BLaER1 treated with 17β-estradiol and CSF1 and Interleukin-3, amounts not matched to agents 10 nM and 100 nM (cell line): ENCODE measurements at regions not wholly inside any gene's neighbourhood (a gene's known extent, or its start where the extent isn't known, plus 50 kb on each side); places are given as distances from the start of the nearest gene placed in this dataset.

Experiments used
- H3K27ac ChIP-seq, 11 experiments: shearing (Covaris generic); formaldehyde crosslinking; 2 replicates each; pipeline ENCODE4 v1.8.1; 2022
- H3K27me3 ChIP-seq, 11 experiments: shearing (Covaris generic); formaldehyde crosslinking; 2 replicates each; pipeline ENCODE4 v1.8.1; 2022
- H3K36me3 ChIP-seq, 11 experiments: shearing (Covaris generic); formaldehyde crosslinking; 2 replicates each; pipeline ENCODE4 v1.8.1; 2022
- H3K4me1 ChIP-seq, 10 experiments: shearing (Covaris generic); formaldehyde crosslinking; 2 replicates each; pipeline ENCODE4 v1.8.1; 2022
- H3K4me2 ChIP-seq, 11 experiments: shearing (Covaris generic); formaldehyde crosslinking; 2 replicates each; pipeline ENCODE4 v1.8.1; 2022
- H3K4me3 ChIP-seq, 10 experiments: shearing (Covaris generic); formaldehyde crosslinking; 2 replicates each; pipeline ENCODE4 v1.8.1; 2022
- H3K9ac ChIP-seq, 11 experiments: shearing (Covaris generic); formaldehyde crosslinking; 2 replicates each; pipeline ENCODE4 v1.8.1; 2022
- H3K9me3 ChIP-seq, 11 experiments: shearing (Covaris generic); formaldehyde crosslinking; replicated peaks in 1 of 11; 2 replicates each; pipeline ENCODE4 v1.8.1; 2022
- H4K20me1 ChIP-seq, 11 experiments: shearing (Covaris generic); formaldehyde crosslinking; 2 replicates each; pipeline ENCODE4 v1.8.1; 2022
- Cebpa-rat ChIP-seq, 11 experiments: shearing (Covaris generic); IDR thresholded peaks; 2 replicates each; pipeline ENCODE4 v1.8.1; 2022

- no peaks in the 10 kb centered on the region for H3K4me1 ChIP-seq
- H3K9ac ChIP-seq: no peak overlapping the region
- H3K9me3 ChIP-seq: peaks cover 17 to 41% (median 31%) of the 10 kb centered on the region in 11 experiments
- no peak overlapping the region for H3K4me3 ChIP-seq
- no peak for TF ChIP-seq Cebpa-rat (IDR thresholded peaks at IDR 0.05)
- no peak overlapping the region for H3K4me2 ChIP-seq
- H3K36me3 ChIP-seq: no peaks in the 10 kb centered on the region
- no peaks in the 10 kb centered on the region for H3K27me3 ChIP-seq
- no peaks in the 10 kb centered on the region for H4K20me1 ChIP-seq
- H3K27ac ChIP-seq: no peak overlapping the region
Measured at GRCh38 chr1:68551459-68551858, 54.6 kb upstream of the DEPDC1 start.

GRCh38 chr1:68558321-68559026, 61.6 kb upstream of the DEPDC1 start:
- no peaks in the 10 kb centered on the region for H3K4me1 ChIP-seq

GRCh38 chr1:68565923-68566322, 69.0 kb upstream of the DEPDC1 start:
- no peaks in the 10 kb centered on the region for H3K4me1 ChIP-seq
- no peak overlapping the region for H3K4me2 ChIP-seq
- H3K36me3 ChIP-seq: no peaks in the 10 kb centered on the region
- H3K9me3 ChIP-seq: no peaks in the 10 kb centered on the region
- H4K20me1 ChIP-seq: no peaks in the 10 kb centered on the region
- H3K27me3 ChIP-seq: no peaks in the 10 kb centered on the region
- H3K4me3 ChIP-seq: no peak overlapping the region
- no peak overlapping the region for H3K9ac ChIP-seq
- TF ChIP-seq Cebpa-rat (IDR thresholded peaks at IDR 0.05): no peak
- no peak overlapping the region for H3K27ac ChIP-seq

More at GRCh38 chr1:68558321-68559026, 61.6 kb upstream of the DEPDC1 start:
- Histone ChIP-seq H3K27ac (no peak overlapping the region), H3K27me3 (no peaks in the 10 kb centered on the region), H4K20me1 (no peaks in the 10 kb centered on the region), H3K4me3 (no peak overlapping the region), H3K36me3 (no peaks in the 10 kb centered on the region), H3K9ac (no peak overlapping the region), H3K4me2 (no peak overlapping the region), H3K9me3 (peaks cover 11 to 14% (median 13%) of the 10 kb centered on the region in 11 experiments; a peak in 21 of 22 replicates)
- no peak for TF ChIP-seq Cebpa-rat (IDR thresholded peaks at IDR 0.05)

GRCh38 chr1:68570871-68571270, 74.0 kb upstream of the DEPDC1 start:
- H3K4me2 ChIP-seq: no peak overlapping the region
- H3K4me3 ChIP-seq: no peak overlapping the region
- H3K4me1 ChIP-seq: no peaks in the 10 kb centered on the region
- no peak overlapping the region for H3K9ac ChIP-seq
- H3K27ac ChIP-seq: no peak overlapping the region
- H4K20me1 ChIP-seq: no peaks in the 10 kb centered on the region
- H3K36me3 ChIP-seq: no peaks in the 10 kb centered on the region
- H3K27me3 ChIP-seq: no peaks in the 10 kb centered on the region
- H3K9me3 ChIP-seq: no peaks in the 10 kb centered on the region
- no peak for TF ChIP-seq Cebpa-rat (IDR thresholded peaks at IDR 0.05)

GRCh38 chr1:68571454-68572235, 74.8 kb upstream of the DEPDC1 start:
- no peak overlapping the region for H3K9ac ChIP-seq
- TF ChIP-seq Cebpa-rat (IDR thresholded peaks at IDR 0.05): no peak
- no peaks in the 10 kb centered on the region for H3K36me3 ChIP-seq
- no peaks in the 10 kb centered on the region for H3K9me3 ChIP-seq
- no peaks in the 10 kb centered on the region for H3K4me1 ChIP-seq
- H4K20me1 ChIP-seq: no peaks in the 10 kb centered on the region
- no peak overlapping the region for H3K4me3 ChIP-seq
- no peaks in the 10 kb centered on the region for H3K27me3 ChIP-seq
- H3K27ac ChIP-seq: no peak overlapping the region
- no peak overlapping the region for H3K4me2 ChIP-seq

GRCh38 chr1:68585351-68585750, 88.5 kb upstream of the DEPDC1 start:
- H3K4me3 ChIP-seq: no peak overlapping the region
- no peak overlapping the region for H3K9ac ChIP-seq
- peaks cover 0 to 11% (median 6%) of the 10 kb centered on the region in 11 experiments; a peak in 9 of 22 replicates for H3K9me3 ChIP-seq
- TF ChIP-seq Cebpa-rat (IDR thresholded peaks at IDR 0.05): no peak
- H3K4me2 ChIP-seq: no peak overlapping the region
- H3K27me3 ChIP-seq: no peaks in the 10 kb centered on the region
- no peaks in the 10 kb centered on the region for H4K20me1 ChIP-seq
- no peaks in the 10 kb centered on the region for H3K4me1 ChIP-seq
- H3K36me3 ChIP-seq: no peaks in the 10 kb centered on the region
- no peak overlapping the region for H3K27ac ChIP-seq

GRCh38 chr1:68586766-68587165, 89.9 kb upstream of the DEPDC1 start:
- no peaks in the 10 kb centered on the region for H3K4me1 ChIP-seq

GRCh38 chr1:68588304-68588703, 91.4 kb upstream of the DEPDC1 start:
- Histone ChIP-seq H3K27me3 (no peaks in the 10 kb centered on the region), H3K36me3 (no peaks in the 10 kb centered on the region), H4K20me1 (no peaks in the 10 kb centered on the region), H3K4me1 (no peaks in the 10 kb centered on the region), H3K4me3 (no peak overlapping the region), H3K27ac (no peak overlapping the region), H3K9ac (no peak overlapping the region), H3K4me2 (no peak overlapping the region), H3K9me3 (peaks cover 0 to 4% (median 1%) of the 10 kb centered on the region in 11 experiments; a peak in 8 of 22 replicates)
- no peak for TF ChIP-seq Cebpa-rat (IDR thresholded peaks at IDR 0.05)

More at GRCh38 chr1:68586766-68587165, 89.9 kb upstream of the DEPDC1 start:
- Histone ChIP-seq H3K9ac (no peak overlapping the region), H3K9me3 (peaks cover 0 to 11% (median 6%) of the 10 kb centered on the region in 11 experiments; a peak in 9 of 22 replicates), H3K27ac (no peak overlapping the region), H4K20me1 (no peaks in the 10 kb centered on the region), H3K4me3 (no peak overlapping the region), H3K36me3 (no peaks in the 10 kb centered on the region), H3K27me3 (no peaks in the 10 kb centered on the region), H3K4me2 (no peak overlapping the region)
- TF ChIP-seq Cebpa-rat (IDR thresholded peaks at IDR 0.05): no peak

GRCh38 chr1:68590473-68590872, 93.6 kb upstream of the DEPDC1 start:
- no peaks in the 10 kb centered on the region for H3K9me3 ChIP-seq
- H3K27me3 ChIP-seq: no peaks in the 10 kb centered on the region
- no peaks in the 10 kb centered on the region for H3K4me1 ChIP-seq
- H3K9ac ChIP-seq: no peak overlapping the region
- no peak overlapping the region for H3K4me3 ChIP-seq
- no peaks in the 10 kb centered on the region for H4K20me1 ChIP-seq
- no peaks in the 10 kb centered on the region for H3K36me3 ChIP-seq
- no peak overlapping the region for H3K4me2 ChIP-seq
- no peak overlapping the region for H3K27ac ChIP-seq
- TF ChIP-seq Cebpa-rat (IDR thresholded peaks at IDR 0.05): no peak
